T-cell (primary cell): ENCODE measurements at regions not wholly inside any gene's neighbourhood (a gene's known extent, or its start where the extent isn't known, plus 50 kb on each side); places are given as distances from the start of the nearest gene placed in this dataset.
"Not testable (repeated sequence)": the region's sequence is repeated elsewhere in the genome, so short reads cannot be mapped to it uniquely, and the experiment has no call there.

Source experiments
- ATAC-seq, 4 experiments: fragments of 200-7000 bp in 3 of 4; fragments of 150-1000 bp in 1 of 4; cut with Tn5 transposase; replicated peaks in 1 of 4; 1 replicate in 3 of 4; 2 replicates in 1 of 4; pipeline ENCODE4 v1.10.0; 2021; ENCODE audit warnings: moderate library complexity in 3 of 4, mild to moderate bottlenecking in 2 of 4, moderate number of reproducible peaks in 1 of 4
- CTCF ChIA-PET, 2 donors: fragments of 300-600 bp; sonication (Branson Sonifier 250); formaldehyde crosslinking; loops; one replicate each; lab custom pipeline; 2022; ENCODE audit warnings: antibody characterized with exemption in 2 of 2; lab: Charles Lee
- POLR2A ChIA-PET, 2 donors: fragments of 300-600 bp; sonication (Branson Sonifier 250); formaldehyde crosslinking; loops; one replicate each; lab custom pipeline; 2022; ENCODE audit warnings: antibody characterized with exemption in 2 of 2; lab: Charles Lee
- DNase-seq, 35 experiments: peaks; one replicate each; pipeline versions ENCODE4 v3.0.0 to v3.0.0-alpha.2; 2013 to 2023
- H3K27ac ChIP-seq: one replicate; pipeline ENCODE4 v1.5.1; 2013; ENCODE audit warnings: low read length
- H3K27me3 ChIP-seq, 2 experiments: replicated peaks in 1 of 2; 1 replicate in 1 of 2; 2 replicates in 1 of 2; pipeline versions ENCODE4 v1.6.1 to v1.7.0; 2013; ENCODE audit warnings: low read length in 1 of 2, mixed read lengths in 1 of 2; ENCODE audit not compliant: control insufficient read depth in 2 of 2, insufficient read depth in 2 of 2; ENCODE audit errors: extremely low read depth in 1 of 2
- H3K36me3 ChIP-seq, 2 donors: 1 replicate in 1 of 2; 2 replicates in 1 of 2; pipeline versions ENCODE4 v1.6.1 to v1.7.0; 2013; ENCODE audit warnings: low read length in 1 of 2; ENCODE audit not compliant: control insufficient read depth in 2 of 2, insufficient read depth in 1 of 2; ENCODE audit errors: extremely low read depth in 1 of 2
- H3K4me1 ChIP-seq, 2 experiments: 1 replicate in 1 of 2; 2 replicates in 1 of 2; pipeline versions ENCODE4 v1.6.1 to v1.7.0; 2013; ENCODE audit warnings: low read length in 2 of 2, mixed read lengths in 1 of 2; ENCODE audit not compliant: insufficient read depth in 2 of 2, control insufficient read depth in 1 of 2; ENCODE audit errors: extremely low read depth in 1 of 2
- H3K4me3 ChIP-seq, 2 donors: 1 replicate in 1 of 2; 2 replicates in 1 of 2; pipeline versions ENCODE4 v1.5.1 to v1.7.0; 2013; ENCODE audit warnings: mild to moderate bottlenecking in 2 of 2, low read length in 1 of 2, moderate library complexity in 1 of 2; ENCODE audit not compliant: control insufficient read depth in 1 of 2; ENCODE audit errors: extremely low read depth in 1 of 2
- H3K9me3 ChIP-seq: 2 replicates; pipeline ENCODE4 v1.7.0; 2013
- H3K27ac Mint-ChIP-seq, 2 donors: one replicate each; pipeline ENCODE4 v1.8.0; 2020 to 2021; ENCODE audit warnings: mild to moderate bottlenecking in 2 of 2, mixed read lengths in 2 of 2
- H3K27me3 Mint-ChIP-seq, 2 donors: one replicate each; pipeline ENCODE4 v1.8.0; 2021 to 2022; ENCODE audit warnings: mixed read lengths in 2 of 2
- H3K36me3 Mint-ChIP-seq: one replicate; pipeline ENCODE4 v1.8.0; 2021; ENCODE audit warnings: mixed read lengths
- H3K4me1 Mint-ChIP-seq, 3 donors: one replicate each; pipeline ENCODE4 v1.8.0; 2020 to 2022; ENCODE audit warnings: mixed read lengths in 3 of 3, mild to moderate bottlenecking in 1 of 3
- H3K4me3 Mint-ChIP-seq, 3 donors: one replicate each; pipeline ENCODE4 v1.8.0; 2020 to 2022; ENCODE audit warnings: mild to moderate bottlenecking in 3 of 3, mixed read lengths in 3 of 3, moderate library complexity in 3 of 3
- H3K9me3 Mint-ChIP-seq, 3 donors: one replicate each; pipeline ENCODE4 v1.8.0; 2020 to 2022; ENCODE audit warnings: mixed read lengths in 3 of 3
- WGBS: methylation state at CpG from one replicate; pipeline ENCODE4 v1.1.5; 2013; ENCODE audit warnings: missing lambda C conversion rate; ENCODE audit not compliant: insufficient coverage; 5-methylcytosine and 5-hydroxymethylcytosine counted together

GRCh38 chr4:83959160-83959559, 423.3 kb downstream of the GPAT3 start:
- WGBS: 90% methylated on average over 3 of the region's 5 CpGs
- no peak overlapping the region for H3K27ac Mint-ChIP-seq
- no peak for DNase-seq
- H3K4me3 Mint-ChIP-seq: no peak overlapping the region
- ChIA-PET CTCF (no interaction called here), POLR2A (no interaction called here)
- Histone ChIP-seq H3K4me1 (no peaks in the 10 kb centered on the region), H3K27me3 (no peaks in the 10 kb centered on the region), H3K4me3 (no peak overlapping the region), H3K27ac (no peak overlapping the region), H3K36me3 (no peaks in the 10 kb centered on the region), H3K9me3 (no peaks in the 10 kb centered on the region)
- no peaks in the 10 kb centered on the region for H3K27me3 Mint-ChIP-seq
- ATAC-seq: no peak
- H3K9me3 Mint-ChIP-seq: peaks cover 0 to 4% (median 0%) of the 10 kb centered on the region in 3 donors
- H3K36me3 Mint-ChIP-seq: no peaks in the 10 kb centered on the region
- no peaks in the 10 kb centered on the region for H3K4me1 Mint-ChIP-seq

DNA sequence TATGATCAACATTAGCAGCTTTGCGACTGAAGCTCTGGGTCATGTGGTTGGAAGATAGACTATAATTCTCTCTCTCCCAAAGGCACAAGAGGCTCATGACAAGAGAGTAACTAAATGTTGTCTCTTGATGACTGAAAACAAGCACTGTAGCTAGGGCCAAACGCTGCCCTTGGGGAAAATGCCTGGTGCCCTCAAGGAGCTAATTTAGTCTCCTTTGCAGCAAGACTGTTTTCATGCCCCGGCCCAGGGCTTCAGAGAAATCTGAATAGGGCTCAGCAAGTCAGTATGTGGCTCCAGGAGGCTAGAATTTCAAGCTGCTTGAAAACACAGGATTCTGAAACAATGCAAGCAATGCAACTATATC, 411.9 kb downstream of the GPAT3 start:
- no peak overlapping the region for H3K4me3 Mint-ChIP-seq
- no peaks in the 10 kb centered on the region for H3K4me1 Mint-ChIP-seq
- Histone ChIP-seq H3K36me3 (no peaks in the 10 kb centered on the region), H3K4me1 (no peaks in the 10 kb centered on the region), H3K27ac (no peak overlapping the region), H3K27me3 (no peaks in the 10 kb centered on the region), H3K9me3 (no peaks in the 10 kb centered on the region), H3K4me3 (no peak overlapping the region)
- ChIA-PET CTCF (no interaction called here), POLR2A (no interaction called here)
- DNase-seq (no peak), ATAC-seq (no peak)
- WGBS: 14% methylated on average over 1 of the region's 3 CpGs
- H3K27me3 Mint-ChIP-seq: no peaks in the 10 kb centered on the region
- H3K9me3 Mint-ChIP-seq: no peaks in the 10 kb centered on the region
- no peak overlapping the region for H3K27ac Mint-ChIP-seq
- no peaks in the 10 kb centered on the region for H3K36me3 Mint-ChIP-seq

DNA sequence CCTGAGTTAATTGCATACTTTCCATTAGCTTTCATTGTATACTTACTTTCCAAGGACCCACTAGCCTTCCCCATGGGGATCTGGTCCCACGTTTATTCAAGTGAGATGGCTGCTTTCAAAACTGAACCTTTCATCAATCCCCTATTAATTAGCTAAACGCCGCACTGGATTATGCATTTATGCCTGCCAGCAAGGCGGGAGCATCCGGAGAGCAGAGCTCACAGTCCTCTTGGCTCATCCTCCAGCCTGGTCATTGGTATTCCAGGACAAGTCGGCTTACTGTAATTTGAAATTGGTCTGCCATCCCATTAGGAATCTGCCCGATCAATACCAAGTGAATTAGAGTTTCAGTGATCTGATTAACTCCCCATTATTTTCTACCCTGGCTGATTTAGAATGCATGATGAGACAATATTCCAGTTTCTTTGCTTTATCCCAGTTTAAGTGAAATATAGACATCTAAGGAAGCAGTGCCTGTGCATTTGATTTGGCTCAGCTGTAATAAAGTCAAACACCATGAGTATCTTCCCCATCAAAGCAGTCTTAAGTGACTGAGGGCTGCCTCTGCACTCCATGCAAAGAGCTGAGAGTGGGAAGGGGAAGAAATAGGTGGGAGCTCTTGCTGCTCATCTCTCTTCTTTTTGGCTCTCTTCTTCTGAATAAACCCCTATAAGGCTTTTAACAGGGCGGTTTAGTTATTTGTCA, 411.4 kb downstream of the GPAT3 start:
- Histone ChIP-seq H3K27ac (no peak overlapping the region), H3K9me3 (no peaks in the 10 kb centered on the region), H3K4me3 (no peak overlapping the region), H3K36me3 (no peaks in the 10 kb centered on the region), H3K27me3 (no peaks in the 10 kb centered on the region), H3K4me1 (no peaks in the 10 kb centered on the region)
- no peaks in the 10 kb centered on the region for H3K27me3 Mint-ChIP-seq
- H3K4me3 Mint-ChIP-seq: no peak overlapping the region
- no peak overlapping the region for H3K27ac Mint-ChIP-seq
- POLR2A ChIA-PET: no interaction called here
- DNase-seq (no peak), ATAC-seq (no peak)
- H3K9me3 Mint-ChIP-seq: peaks cover 0 to 2% (median 0%) of the 10 kb centered on the region in 3 donors
- H3K36me3 Mint-ChIP-seq: no peaks in the 10 kb centered on the region
- H3K4me1 Mint-ChIP-seq: no peaks in the 10 kb centered on the region
- 68% methylated on average over 5 of the region's 8 CpGs for WGBS
- CTCF ChIA-PET: no interaction called here

- DNase-seq, H3K27me3 ChIP-seq, H3K9me3 Mint-ChIP-seq, H3K27ac ChIP-seq, POLR2A ChIA-PET, H3K4me3 ChIP-seq, CTCF ChIA-PET, H3K4me1 ChIP-seq, H3K27ac Mint-ChIP-seq, H3K27me3 Mint-ChIP-seq, H3K4me1 Mint-ChIP-seq, H3K36me3 Mint-ChIP-seq, H3K4me3 Mint-ChIP-seq, H3K36me3 ChIP-seq, H3K9me3 ChIP-seq, ATAC-seq: not testable (repeated sequence)
- WGBS: 94% methylated on average over 15 of the region's 33 CpGs
Observed at GRCh38 chr4:83943691-83944090, 407.8 kb downstream of the GPAT3 start.

- DNase-seq (no peak), ATAC-seq (no peak)
- Histone ChIP-seq H3K27me3 (no peaks in the 10 kb centered on the region), H3K4me1 (no peaks in the 10 kb centered on the region), H3K27ac (no peak overlapping the region), H3K36me3 (no peaks in the 10 kb centered on the region), H3K4me3 (no peak overlapping the region), H3K9me3 (no peaks in the 10 kb centered on the region)
- H3K36me3 Mint-ChIP-seq: no peaks in the 10 kb centered on the region
- no peaks in the 10 kb centered on the region for H3K4me1 Mint-ChIP-seq
- peaks cover 0 to 4% (median 0%) of the 10 kb centered on the region in 3 donors for H3K9me3 Mint-ChIP-seq
- CTCF ChIA-PET: no interaction called here
- no CpG with 5 or more reads among the region's 2 CpGs for WGBS
- no peak overlapping the region for H3K27ac Mint-ChIP-seq
- peaks cover 2 to 4% of the 10 kb centered on the region in 2 donors for H3K27me3 Mint-ChIP-seq
- POLR2A ChIA-PET: no interaction called here
- H3K4me3 Mint-ChIP-seq: no peak overlapping the region
Observed at GRCh38 chr4:83932750-83933391, 397.0 kb downstream of the GPAT3 start.

GRCh38 chr4:83931659-83932438, 395.9 kb downstream of the GPAT3 start:
- ATAC-seq: no peak
- Mint-ChIP-seq H3K4me3 (no peak overlapping the region), H3K27me3 (peaks cover 2 to 4% of the 10 kb centered on the region in 2 donors), H3K9me3 (peaks cover 0 to 4% (median 0%) of the 10 kb centered on the region in 3 donors), H3K4me1 (no peaks in the 10 kb centered on the region), H3K27ac (no peak overlapping the region), H3K36me3 (no peaks in the 10 kb centered on the region)
- WGBS: 38% methylated on average over 1 of the region's 6 CpGs
- no peaks in the 10 kb centered on the region for H3K4me1 ChIP-seq
- H3K4me3 ChIP-seq: no peak overlapping the region
- POLR2A ChIA-PET: no interaction called here
- H3K9me3 ChIP-seq: no peaks in the 10 kb centered on the region
- CTCF ChIA-PET: no interaction called here
- no peak for DNase-seq
- H3K27ac ChIP-seq: no peak overlapping the region
- no peaks in the 10 kb centered on the region for H3K36me3 ChIP-seq
- H3K27me3 ChIP-seq: no peaks in the 10 kb centered on the region
